HEK293T (cell line): ENCODE measurements at regions not wholly inside any gene's neighbourhood (a gene's known extent, or its start where the extent isn't known, plus 50 kb on each side); places are given as distances from the start of the nearest gene placed in this dataset.

Experiments used
- ARNT ChIP-seq: fragments of 450-650 bp; IDR thresholded peaks from 2 replicates; pipeline ENCODE4 v1.6.1; 2017; ENCODE audit warnings: mild to moderate bottlenecking
- BHLHE40 ChIP-seq: fragments of 450-650 bp; IDR thresholded peaks from 2 replicates; pipeline ENCODE4 v1.6.1; 2016; ENCODE audit warnings: mild to moderate bottlenecking, moderate library complexity, borderline replicate concordance
- FOXM1 ChIP-seq: fragments of 450-650 bp; IDR thresholded peaks from 2 replicates; pipeline ENCODE4 v1.6.1; 2017; ENCODE audit warnings: mild to moderate bottlenecking, borderline replicate concordance
- SP1 ChIP-seq: fragments of 450-650 bp; IDR thresholded peaks from 2 replicates; pipeline ENCODE4 v1.6.1; 2017
- SUZ12 ChIP-seq: fragments of 450-650 bp; IDR thresholded peaks from 2 replicates; pipeline ENCODE4 v1.6.1; 2016; ENCODE audit warnings: mild to moderate bottlenecking
- TARDBP ChIP-seq: fragments of 450-650 bp; IDR thresholded peaks from 2 replicates; pipeline ENCODE4 v1.6.1; 2016
- ZNF384 ChIP-seq: fragments of 450-650 bp; IDR thresholded peaks from 2 replicates; pipeline ENCODE4 v1.6.1; 2016

GRCh38 chr5:92979716-92980115 is 601.3 kb downstream of the NR2F1-AS1 start:
- TF ChIP-seq TARDBP (no peak), SUZ12 (no peak), ARNT (no peak), SP1 (no peak), BHLHE40 (no peak), ZNF384 (no peak), FOXM1 (no peak)
